ENCODE measurements at regions not wholly inside any gene's neighbourhood (a gene's known extent, or its start where the extent isn't known, plus 50 kb on each side); places are given as distances from the start of the nearest gene placed in this dataset.

GRCh38 chr10:3241274-3241921 is 68.8 kb upstream of the PITRM1 start:
- Histone ChIP-seq H3K36me3 (ENCODE audit: control insufficient read depth in 1 of 2, insufficient read depth in 2 of 2, low read length in 2 of 2) (no peaks in the 10 kb centered on the region), H3K27ac (ENCODE audit: low read length) (no peak overlapping the region), H3K9me3 (ENCODE audit: control insufficient read depth in 1 of 2, low read length in 2 of 2) (no peaks in the 10 kb centered on the region), H3K27me3 (ENCODE audit: low read depth, low read length) (no peaks in the 10 kb centered on the region), H3K4me3 (ENCODE audit: low read depth in 1 of 2, low read length in 2 of 2) (no peak overlapping the region), H3K4me1 (ENCODE audit: control insufficient read depth in 1 of 2, insufficient read depth in 2 of 2, low read length in 2 of 2) (peaks cover 0 to 7% of the 10 kb centered on the region in 2 donors)

- Histone ChIP-seq H3K27ac (ENCODE audit: low read length) (peak overlapping the region; percentile 32), H3K4me1 (ENCODE audit: control insufficient read depth in 1 of 2, insufficient read depth in 2 of 2, low read length in 2 of 2) (peaks cover 0 to 7% of the 10 kb centered on the region in 2 donors), H3K9me3 (ENCODE audit: control insufficient read depth in 1 of 2, low read length in 2 of 2) (no peaks in the 10 kb centered on the region), H3K27me3 (ENCODE audit: low read depth, low read length) (no peaks in the 10 kb centered on the region), H3K4me3 (ENCODE audit: low read depth in 1 of 2, low read length in 2 of 2) (no peak overlapping the region), H3K36me3 (ENCODE audit: control insufficient read depth in 1 of 2, insufficient read depth in 2 of 2, low read length in 2 of 2) (no peaks in the 10 kb centered on the region)
These were observed 67.6 kb upstream of the PITRM1 start for GRCh38 chr10:3239920-3240894.

- Histone ChIP-seq H3K27me3 (ENCODE audit: low read depth, low read length) (no peaks in the 10 kb centered on the region), H3K9me3 (ENCODE audit: control insufficient read depth in 1 of 2, low read length in 2 of 2) (no peaks in the 10 kb centered on the region), H3K4me1 (ENCODE audit: control insufficient read depth in 1 of 2, insufficient read depth in 2 of 2, low read length in 2 of 2) (peaks cover 0 to 7% of the 10 kb centered on the region in 2 donors), H3K4me3 (ENCODE audit: low read depth in 1 of 2, low read length in 2 of 2) (no peak overlapping the region), H3K27ac (ENCODE audit: low read length) (no peak overlapping the region), H3K36me3 (ENCODE audit: control insufficient read depth in 1 of 2, insufficient read depth in 2 of 2, low read length in 2 of 2) (no peaks in the 10 kb centered on the region)
These were observed 66.7 kb upstream of the PITRM1 start for GRCh38 chr10:3239066-3239919.

DNA sequence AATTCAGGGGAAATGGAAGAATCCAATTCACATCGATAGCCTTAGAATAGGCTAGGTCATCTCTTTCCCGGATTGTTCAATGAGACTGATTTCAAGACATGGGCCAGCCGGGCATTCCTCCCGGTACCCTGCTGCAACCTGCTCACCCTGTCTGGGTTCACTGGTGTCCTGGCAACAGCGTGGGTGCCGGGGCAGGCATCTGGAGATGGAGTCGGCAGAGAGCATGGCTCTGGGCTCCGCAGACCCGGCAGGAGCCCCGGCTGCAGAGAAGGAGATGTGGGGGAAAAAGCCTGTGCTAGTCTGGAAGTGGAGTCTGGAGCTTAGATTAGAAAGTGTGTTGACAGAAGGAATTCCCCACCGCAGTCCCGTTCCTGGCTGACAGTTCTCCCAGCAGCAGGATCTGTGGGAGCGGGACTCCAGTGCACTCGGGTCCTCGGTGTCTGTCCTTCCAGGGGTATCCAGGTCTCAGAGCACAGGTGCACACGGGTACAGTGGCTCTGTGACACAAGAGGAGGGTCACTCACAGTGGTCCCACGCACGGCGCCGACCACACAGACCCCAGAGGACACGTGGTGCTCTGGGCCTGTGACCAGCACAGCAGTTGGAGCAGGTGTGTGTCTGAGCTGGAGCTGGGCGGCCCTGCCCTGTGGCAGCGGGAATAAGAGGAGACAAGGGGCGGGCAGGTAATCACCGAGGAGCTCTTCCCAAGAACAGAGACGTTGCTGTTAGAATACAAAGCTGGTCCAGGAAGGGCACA is 65.7 kb upstream of the PITRM1 start:
- Histone ChIP-seq H3K9me3 (ENCODE audit: control insufficient read depth in 1 of 2, low read length in 2 of 2) (no peaks in the 10 kb centered on the region), H3K4me3 (ENCODE audit: low read depth in 1 of 2, low read length in 2 of 2) (no peak overlapping the region), H3K27me3 (ENCODE audit: low read depth, low read length) (no peaks in the 10 kb centered on the region), H3K36me3 (ENCODE audit: control insufficient read depth in 1 of 2, insufficient read depth in 2 of 2, low read length in 2 of 2) (no peaks in the 10 kb centered on the region), H3K27ac (ENCODE audit: low read length) (no peak overlapping the region), H3K4me1 (ENCODE audit: control insufficient read depth in 1 of 2, insufficient read depth in 2 of 2, low read length in 2 of 2) (peaks cover 0 to 7% of the 10 kb centered on the region in 2 donors)

- Histone ChIP-seq H3K4me1 (ENCODE audit: control insufficient read depth in 1 of 2, insufficient read depth in 2 of 2, low read length in 2 of 2) (peaks cover 0 to 7% of the 10 kb centered on the region in 2 donors), H3K9me3 (ENCODE audit: control insufficient read depth in 1 of 2, low read length in 2 of 2) (no peaks in the 10 kb centered on the region), H3K4me3 (ENCODE audit: low read depth in 1 of 2, low read length in 2 of 2) (no peak overlapping the region), H3K27me3 (ENCODE audit: low read depth, low read length) (no peaks in the 10 kb centered on the region), H3K36me3 (ENCODE audit: control insufficient read depth in 1 of 2, insufficient read depth in 2 of 2, low read length in 2 of 2) (no peaks in the 10 kb centered on the region), H3K27ac (ENCODE audit: low read length) (no peak overlapping the region)
These were observed 64.9 kb upstream of the PITRM1 start for GRCh38 chr10:3237530-3237929.

DNA sequence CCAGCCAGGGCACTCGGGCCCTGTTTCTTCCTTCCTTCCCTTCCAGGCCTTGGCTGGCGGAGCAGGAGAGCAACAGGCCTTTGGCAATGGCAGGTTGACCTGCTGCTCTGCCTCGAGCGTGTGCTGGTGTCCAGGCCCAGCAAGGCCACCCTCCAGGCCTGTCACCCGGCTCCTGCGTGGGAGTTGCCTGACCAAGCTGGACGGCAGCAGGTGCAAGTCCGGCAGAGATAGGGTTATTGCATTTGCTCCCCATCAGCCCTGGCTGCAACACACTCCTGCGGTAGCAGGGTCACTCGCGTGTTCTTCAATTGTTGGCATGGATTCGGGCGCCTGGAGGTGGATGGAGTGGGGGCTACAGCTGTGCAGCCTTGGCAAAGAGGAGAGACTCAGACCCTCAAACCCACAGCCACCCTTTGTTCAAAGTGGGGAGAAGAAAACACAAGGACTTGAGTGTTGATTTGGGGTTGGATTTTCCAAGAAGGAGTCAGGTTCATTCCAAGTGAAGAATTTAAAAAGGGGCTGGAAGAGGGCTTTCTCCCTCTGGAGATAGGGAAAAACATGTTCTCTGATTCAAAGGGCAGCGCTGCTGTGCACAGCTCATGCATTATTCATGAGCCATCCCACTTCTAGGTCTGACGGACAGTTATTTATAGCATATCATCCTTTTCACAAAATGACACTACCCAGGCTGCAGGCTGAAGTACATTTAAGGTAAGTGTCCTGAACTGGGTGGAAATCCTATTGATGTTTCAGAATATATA is 64.2 kb upstream of the PITRM1 start:
- Histone ChIP-seq H3K4me3 (ENCODE audit: low read depth in 1 of 2, low read length in 2 of 2) (no peak overlapping the region), H3K9me3 (ENCODE audit: control insufficient read depth in 1 of 2, low read length in 2 of 2) (no peaks in the 10 kb centered on the region), H3K4me1 (ENCODE audit: control insufficient read depth in 1 of 2, insufficient read depth in 2 of 2, low read length in 2 of 2) (peaks cover 0 to 5% of the 10 kb centered on the region in 2 donors), H3K36me3 (ENCODE audit: control insufficient read depth in 1 of 2, insufficient read depth in 2 of 2, low read length in 2 of 2) (no peaks in the 10 kb centered on the region), H3K27ac (ENCODE audit: low read length) (no peak overlapping the region), H3K27me3 (ENCODE audit: low read depth, low read length) (no peaks in the 10 kb centered on the region)

DNA sequence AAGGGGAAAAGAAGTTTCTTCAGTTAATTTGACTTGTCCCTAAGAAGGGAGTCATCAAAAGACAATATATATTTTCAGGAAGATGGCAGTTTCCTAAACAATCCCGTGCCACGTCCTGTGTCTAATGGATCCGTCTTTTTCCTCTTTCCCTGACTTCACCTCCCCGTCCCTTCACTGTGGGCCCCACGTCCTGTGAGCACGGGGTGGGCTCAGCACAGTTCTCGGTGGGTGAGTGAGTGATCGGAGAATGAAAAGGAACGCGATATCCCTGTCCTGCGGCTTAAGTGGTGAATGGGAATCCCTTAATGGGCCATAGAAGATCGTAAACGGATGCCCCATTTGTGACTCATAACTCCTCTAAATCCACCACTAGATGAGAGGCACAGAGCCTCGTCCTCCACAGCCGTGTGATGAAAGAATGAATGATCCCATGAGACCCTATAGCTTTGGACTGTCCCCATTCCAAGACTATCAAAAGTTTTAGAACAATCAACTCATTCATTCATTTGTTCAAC is 63.5 kb upstream of the PITRM1 start:
- Histone ChIP-seq H3K36me3 (ENCODE audit: control insufficient read depth in 1 of 2, insufficient read depth in 2 of 2, low read length in 2 of 2) (no peaks in the 10 kb centered on the region), H3K27me3 (ENCODE audit: low read depth, low read length) (no peaks in the 10 kb centered on the region), H3K4me3 (ENCODE audit: low read depth in 1 of 2, low read length in 2 of 2) (no peak overlapping the region), H3K27ac (ENCODE audit: low read length) (no peak overlapping the region), H3K9me3 (ENCODE audit: control insufficient read depth in 1 of 2, low read length in 2 of 2) (no peaks in the 10 kb centered on the region), H3K4me1 (ENCODE audit: control insufficient read depth in 1 of 2, insufficient read depth in 2 of 2, low read length in 2 of 2) (no peaks in the 10 kb centered on the region)

DNA sequence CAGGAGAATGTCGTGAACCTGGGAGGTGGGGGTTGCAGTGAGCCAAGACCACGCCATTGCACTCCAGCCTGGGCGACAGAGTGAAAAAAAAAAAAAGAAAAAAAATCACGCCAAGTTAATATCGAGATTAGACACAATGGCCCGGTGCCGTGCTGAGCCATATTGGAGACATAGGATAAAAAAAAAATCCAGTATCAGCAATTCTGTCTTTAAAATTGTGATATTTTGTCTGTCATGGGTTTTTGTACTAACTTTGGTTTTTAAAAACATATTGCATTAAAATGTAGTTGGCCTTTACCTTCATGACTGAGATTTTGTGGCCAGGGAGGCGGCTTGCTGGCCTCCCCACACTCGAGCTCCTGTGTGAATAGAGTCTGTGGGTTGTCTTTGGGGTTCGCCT is 62.8 kb upstream of the PITRM1 start:
- no peaks in the 10 kb centered on the region for H3K9me3 ChIP-seq (ENCODE audit: control insufficient read depth in 1 of 2, low read length in 2 of 2)
- no peaks in the 10 kb centered on the region for H3K36me3 ChIP-seq (ENCODE audit: control insufficient read depth in 1 of 2, insufficient read depth in 2 of 2, low read length in 2 of 2)
- no peak overlapping the region for H3K4me3 ChIP-seq (ENCODE audit: low read depth in 1 of 2, low read length in 2 of 2)
- H3K4me1 ChIP-seq (ENCODE audit: control insufficient read depth in 1 of 2, insufficient read depth in 2 of 2, low read length in 2 of 2) = no peaks in the 10 kb centered on the region
- H3K27ac ChIP-seq (ENCODE audit: low read length) = no peak overlapping the region
- H3K27me3 ChIP-seq (ENCODE audit: low read depth, low read length) = no peaks in the 10 kb centered on the region

GRCh38 chr10:3233486-3233990 is 61.0 kb upstream of the PITRM1 start:
- no peak overlapping the region for H3K4me3 ChIP-seq (ENCODE audit: low read depth in 1 of 2, low read length in 2 of 2)
- H3K27me3 ChIP-seq (ENCODE audit: low read depth, low read length) = no peaks in the 10 kb centered on the region
- H3K4me1 ChIP-seq (ENCODE audit: control insufficient read depth in 1 of 2, insufficient read depth in 2 of 2, low read length in 2 of 2) = no peaks in the 10 kb centered on the region
- no peaks in the 10 kb centered on the region for H3K9me3 ChIP-seq (ENCODE audit: control insufficient read depth in 1 of 2, low read length in 2 of 2)
- no peaks in the 10 kb centered on the region for H3K36me3 ChIP-seq (ENCODE audit: control insufficient read depth in 1 of 2, insufficient read depth in 2 of 2, low read length in 2 of 2)
- no peak overlapping the region for H3K27ac ChIP-seq (ENCODE audit: low read length)
